HEK293T (cell line): ENCODE measurements at regions not wholly inside any gene's neighbourhood (a gene's known extent, or its start where the extent isn't known, plus 50 kb on each side); places are given as distances from the start of the nearest gene placed in this dataset.

Experiments used
- BHLHE40 ChIP-seq: fragments of 450-650 bp; IDR thresholded peaks from 2 replicates; pipeline ENCODE4 v1.6.1; 2016; ENCODE audit warnings: mild to moderate bottlenecking, moderate library complexity, borderline replicate concordance
- HDGF ChIP-seq: fragments of 450-650 bp; IDR thresholded peaks from 2 replicates; pipeline ENCODE4 v1.6.1; 2017; ENCODE audit warnings: antibody characterized with exemption, borderline replicate concordance
- LEF1 ChIP-seq: fragments of 450-650 bp; IDR thresholded peaks from 2 replicates; pipeline ENCODE4 v1.6.1; 2017; ENCODE audit warnings: mild to moderate bottlenecking, borderline replicate concordance
- NFRKB ChIP-seq: fragments of 450-650 bp; IDR thresholded peaks from 2 replicates; pipeline ENCODE4 v1.6.1; 2016; ENCODE audit warnings: mild to moderate bottlenecking, moderate library complexity
- SP1 ChIP-seq: fragments of 450-650 bp; IDR thresholded peaks from 2 replicates; pipeline ENCODE4 v1.6.1; 2017
- SUZ12 ChIP-seq: fragments of 450-650 bp; IDR thresholded peaks from 2 replicates; pipeline ENCODE4 v1.6.1; 2016; ENCODE audit warnings: mild to moderate bottlenecking
- ZNF384 ChIP-seq: fragments of 450-650 bp; IDR thresholded peaks from 2 replicates; pipeline ENCODE4 v1.6.1; 2016
- TF ChIP-seq, protein P1 (sequence below): fragments of 450-650 bp; IDR thresholded peaks from 2 replicates; pipeline ENCODE4 v1.6.1; 2016

- TF ChIP-seq SUZ12 (no peak), BHLHE40 (no peak), ZNF384 (no peak), LEF1 (no peak), HDGF (no peak), SP1 (no peak), NFRKB (no peak)
- TF ChIP-seq, protein P1, sequence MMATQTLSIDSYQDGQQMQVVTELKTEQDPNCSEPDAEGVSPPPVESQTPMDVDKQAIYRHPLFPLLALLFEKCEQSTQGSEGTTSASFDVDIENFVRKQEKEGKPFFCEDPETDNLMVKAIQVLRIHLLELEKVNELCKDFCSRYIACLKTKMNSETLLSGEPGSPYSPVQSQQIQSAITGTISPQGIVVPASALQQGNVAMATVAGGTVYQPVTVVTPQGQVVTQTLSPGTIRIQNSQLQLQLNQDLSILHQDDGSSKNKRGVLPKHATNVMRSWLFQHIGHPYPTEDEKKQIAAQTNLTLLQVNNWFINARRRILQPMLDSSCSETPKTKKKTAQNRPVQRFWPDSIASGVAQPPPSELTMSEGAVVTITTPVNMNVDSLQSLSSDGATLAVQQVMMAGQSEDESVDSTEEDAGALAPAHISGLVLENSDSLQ: no peak
Observed at GRCh38 chr1:10860218-10860617, 63.8 kb upstream of the CASZ1 start.
